Upper lobe of right lung (tissue), 1 donor: ENCODE measurements at regions not wholly inside any gene's neighbourhood (a gene's known extent, or its start where the extent isn't known, plus 50 kb on each side); places are given as distances from the start of the nearest gene placed in this dataset.

ENCODE experiments used
- ATAC-seq: fragments of 200-7000 bp; cut with Tn5 transposase; one replicate; pipeline ENCODE4 v1.9.1; 2020; ENCODE audit warnings: mild to moderate bottlenecking, moderate library complexity
- DNase-seq: peaks from one replicate; pipeline ENCODE4 v3.0.0-alpha.2; 2020
- H3K27ac ChIP-seq: fragments of 200-600 bp; one replicate; pipeline ENCODE4 v1.8.0; 2022
- H3K27me3 ChIP-seq: fragments of 200-600 bp; one replicate; pipeline ENCODE4 v1.8.0; 2022; ENCODE audit warnings: mild to moderate bottlenecking
- H3K36me3 ChIP-seq: fragments of 200-600 bp; one replicate; pipeline ENCODE4 v1.8.0; 2022
- H3K4me1 ChIP-seq: fragments of 200-600 bp; one replicate; pipeline ENCODE4 v1.8.0; 2022
- H3K4me3 ChIP-seq: fragments of 200-600 bp; one replicate; pipeline ENCODE4 v1.8.0; 2022; ENCODE audit warnings: mild to moderate bottlenecking
- H3K9me3 ChIP-seq: fragments of 200-600 bp; one replicate; pipeline ENCODE4 v1.8.0; 2022
- intact Hi-C: fragments of 100-400 bp; cut with DNase I; formaldehyde crosslinking; loops from one replicate; pipeline ENCODE4 v1.11.0; 2022
- TF ChIP-seq, protein P1 (sequence below): fragments of 200-600 bp; IDR thresholded peaks from one replicate; pipeline ENCODE4 v1.8.0; 2022; ENCODE audit warnings: antibody characterized with exemption
- donor health status: DM: no; HTN: yes; CAD: no; lungs with severe emphysema.

GRCh38 chr2:186309901-186310300 lies 176.2 kb upstream of the ZC3H15 start:
- no peak overlapping the region for H3K4me3 ChIP-seq
- H3K4me1 ChIP-seq: no peaks in the 10 kb centered on the region
- H3K27ac ChIP-seq: no peak overlapping the region
- H3K36me3 ChIP-seq: no peaks in the 10 kb centered on the region
- no peaks in the 10 kb centered on the region for H3K27me3 ChIP-seq
- ATAC-seq: no peak
- no peak for DNase-seq
- peaks cover 7% of the 10 kb centered on the region for H3K9me3 ChIP-seq
- TF ChIP-seq, protein P1, sequence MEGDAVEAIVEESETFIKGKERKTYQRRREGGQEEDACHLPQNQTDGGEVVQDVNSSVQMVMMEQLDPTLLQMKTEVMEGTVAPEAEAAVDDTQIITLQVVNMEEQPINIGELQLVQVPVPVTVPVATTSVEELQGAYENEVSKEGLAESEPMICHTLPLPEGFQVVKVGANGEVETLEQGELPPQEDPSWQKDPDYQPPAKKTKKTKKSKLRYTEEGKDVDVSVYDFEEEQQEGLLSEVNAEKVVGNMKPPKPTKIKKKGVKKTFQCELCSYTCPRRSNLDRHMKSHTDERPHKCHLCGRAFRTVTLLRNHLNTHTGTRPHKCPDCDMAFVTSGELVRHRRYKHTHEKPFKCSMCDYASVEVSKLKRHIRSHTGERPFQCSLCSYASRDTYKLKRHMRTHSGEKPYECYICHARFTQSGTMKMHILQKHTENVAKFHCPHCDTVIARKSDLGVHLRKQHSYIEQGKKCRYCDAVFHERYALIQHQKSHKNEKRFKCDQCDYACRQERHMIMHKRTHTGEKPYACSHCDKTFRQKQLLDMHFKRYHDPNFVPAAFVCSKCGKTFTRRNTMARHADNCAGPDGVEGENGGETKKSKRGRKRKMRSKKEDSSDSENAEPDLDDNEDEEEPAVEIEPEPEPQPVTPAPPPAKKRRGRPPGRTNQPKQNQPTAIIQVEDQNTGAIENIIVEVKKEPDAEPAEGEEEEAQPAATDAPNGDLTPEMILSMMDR: no peak
- intact Hi-C loops: no loop called here

GRCh38 chr2:186319105-186319504 lies 167.0 kb upstream of the ZC3H15 start:
- Histone ChIP-seq H3K27ac (no peak overlapping the region), H3K4me1 (no peaks in the 10 kb centered on the region), H3K4me3 (no peak overlapping the region), H3K36me3 (no peaks in the 10 kb centered on the region), H3K9me3 (peaks cover 7% of the 10 kb centered on the region), H3K27me3 (no peaks in the 10 kb centered on the region)
- ATAC-seq (no peak), DNase-seq (no peak)
- intact Hi-C loops: no loop called here
- TF ChIP-seq, protein P1: no peak

GRCh38 chr2:186325827-186326535 lies 160.1 kb upstream of the ZC3H15 start:
- intact Hi-C loops: no loop called here

GRCh38 chr2:186327251-186327868 lies 158.7 kb upstream of the ZC3H15 start:
- Histone ChIP-seq H3K4me1 (no peaks in the 10 kb centered on the region), H3K36me3 (no peaks in the 10 kb centered on the region), H3K9me3 (no peaks in the 10 kb centered on the region), H3K27me3 (no peaks in the 10 kb centered on the region), H3K27ac (no peak overlapping the region), H3K4me3 (no peak overlapping the region)
- TF ChIP-seq, protein P1: no peak
- intact Hi-C loops: no loop called here
- DNase-seq (no peak), ATAC-seq (no peak)

More at GRCh38 chr2:186325827-186326535, 160.1 kb upstream of the ZC3H15 start:
- Histone ChIP-seq H3K4me3 (no peak overlapping the region), H3K4me1 (no peaks in the 10 kb centered on the region), H3K27me3 (no peaks in the 10 kb centered on the region), H3K9me3 (no peaks in the 10 kb centered on the region), H3K27ac (no peak overlapping the region), H3K36me3 (no peaks in the 10 kb centered on the region)
- DNase-seq (no peak), ATAC-seq (no peak)
- TF ChIP-seq, protein P1: no peak

DNA sequence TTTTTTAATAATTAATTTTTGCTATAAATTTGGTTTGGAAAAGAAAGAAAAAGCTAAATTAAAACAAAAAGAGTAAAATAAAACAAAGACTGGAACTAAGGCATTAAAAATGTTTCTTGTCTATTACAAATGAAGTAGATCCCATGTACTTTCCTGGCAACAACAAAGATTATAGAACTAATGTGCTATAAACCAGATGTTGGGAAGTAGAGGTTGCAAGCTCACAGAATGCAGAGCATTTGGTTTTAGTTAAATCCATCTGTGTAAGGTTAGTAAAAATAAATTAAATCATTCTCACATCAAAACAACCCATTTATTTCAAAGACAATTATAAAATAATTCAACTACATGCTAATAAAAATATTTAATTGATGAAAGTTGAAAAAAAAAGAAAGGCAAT lies 157.2 kb upstream of the ZC3H15 start:
- DNase-seq: no peak
- TF ChIP-seq, protein P1: no peak
- no peak for ATAC-seq

More for the DNA sequence above, 157.2 kb upstream of the ZC3H15 start:
- Histone ChIP-seq H3K4me3 (no peak overlapping the region), H3K4me1 (no peaks in the 10 kb centered on the region), H3K27ac (no peak overlapping the region), H3K27me3 (no peaks in the 10 kb centered on the region), H3K36me3 (no peaks in the 10 kb centered on the region), H3K9me3 (no peaks in the 10 kb centered on the region)
- intact Hi-C loops: no loop called here
